ENCODE measurements at regions not wholly inside any gene's neighbourhood (a gene's known extent, or its start where the extent isn't known, plus 50 kb on each side); places are given as distances from the start of the nearest gene placed in this dataset.

- DNase-seq (ENCODE audit: low spot score) = no peak
Observed at GRCh38 chr10:10363217-10363616, 654.5 kb upstream of the CELF2 start.

- no peak for DNase-seq (ENCODE audit: low spot score)
Observed at GRCh38 chr10:10364902-10365301, 652.8 kb upstream of the CELF2 start.

DNA sequence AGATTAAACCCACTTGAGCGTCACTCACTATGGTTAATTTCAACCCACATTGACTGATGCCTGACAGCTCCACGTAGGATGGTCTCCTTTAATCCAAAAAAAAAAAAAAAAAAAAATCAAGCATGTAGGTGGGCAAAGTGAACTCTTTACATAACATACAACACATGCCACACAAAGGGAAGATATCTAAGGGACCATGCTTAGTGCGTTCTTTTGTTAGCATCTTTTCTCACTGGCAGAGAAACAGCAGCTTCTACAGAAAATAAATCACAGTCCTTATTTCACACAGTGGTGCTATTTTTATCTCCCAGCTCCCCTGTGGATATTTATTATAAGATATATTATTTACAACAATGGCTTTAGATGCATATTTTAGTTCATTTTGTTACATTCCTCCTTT is 652.0 kb upstream of the CELF2 start:
- no peak for DNase-seq (ENCODE audit: low spot score)

DNA sequence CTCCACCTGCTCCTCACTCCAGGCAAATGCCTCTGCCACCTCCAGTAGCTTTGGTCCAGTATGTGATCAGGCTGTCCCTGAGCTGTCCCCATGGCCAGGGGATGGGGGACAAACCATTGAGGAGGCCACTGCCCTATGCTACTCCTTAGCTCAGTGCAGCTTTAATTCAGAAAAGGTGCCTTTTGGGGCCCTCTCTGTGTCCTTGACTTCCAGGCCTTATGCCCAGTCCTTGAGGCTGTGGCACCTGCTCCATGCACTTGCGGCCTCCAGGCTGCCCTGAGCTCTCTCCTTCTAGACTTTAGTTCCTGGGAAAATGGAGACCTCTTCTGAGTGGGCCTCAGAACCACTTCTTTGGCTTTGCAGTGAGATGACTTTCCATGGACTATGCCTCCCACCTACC is 650.8 kb upstream of the CELF2 start:
- no peak for DNase-seq (ENCODE audit: low spot score)

DNA sequence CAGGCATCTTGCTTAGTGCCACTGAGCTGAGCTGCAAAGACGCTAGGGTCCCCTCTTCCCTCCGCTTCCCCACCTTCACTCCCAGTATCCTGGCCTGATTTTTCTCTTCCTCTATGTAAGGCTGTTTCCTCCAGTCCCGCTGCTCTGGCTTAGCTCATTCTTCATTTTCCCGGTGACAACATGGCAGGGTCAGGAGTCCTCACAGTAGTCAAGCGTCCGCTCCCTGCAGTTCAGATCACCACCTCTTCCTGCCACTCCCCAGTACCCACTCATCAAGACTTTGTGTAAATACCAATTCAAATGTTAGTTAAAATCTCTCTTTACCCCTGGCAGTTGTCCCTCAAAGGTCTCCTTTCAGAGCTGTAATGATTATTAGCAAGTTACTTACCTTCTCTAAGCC is 650.4 kb upstream of the CELF2 start:
- DNase-seq (ENCODE audit: low spot score) = no peak

- no peak for DNase-seq (ENCODE audit: low spot score)
Observed at GRCh38 chr10:10368951-10369576, 648.6 kb upstream of the CELF2 start.

DNA sequence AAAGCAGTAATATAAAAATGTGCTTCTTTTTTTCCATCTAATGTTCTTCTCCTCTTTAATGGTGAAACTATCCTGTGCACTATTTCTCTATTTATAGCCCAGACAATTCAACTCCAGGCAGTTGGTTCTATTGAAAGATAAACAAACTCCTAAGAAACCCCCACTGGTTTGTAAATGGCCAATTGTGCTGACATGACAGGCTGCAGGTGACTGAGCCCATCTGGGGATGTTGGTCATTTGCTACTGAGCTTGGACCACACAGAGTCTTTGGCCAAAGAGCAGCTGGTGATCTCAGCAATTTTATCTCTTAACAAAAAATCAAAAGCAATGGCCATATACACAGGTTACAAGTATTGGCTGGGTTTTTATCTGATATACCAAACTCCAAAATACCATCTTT is 631.8 kb upstream of the CELF2 start:
- no peak for DNase-seq (ENCODE audit: low spot score)

GRCh38 chr10:10389182-10389581 is 628.5 kb upstream of the CELF2 start:
- DNase-seq (ENCODE audit: low spot score) = no peak

DNA sequence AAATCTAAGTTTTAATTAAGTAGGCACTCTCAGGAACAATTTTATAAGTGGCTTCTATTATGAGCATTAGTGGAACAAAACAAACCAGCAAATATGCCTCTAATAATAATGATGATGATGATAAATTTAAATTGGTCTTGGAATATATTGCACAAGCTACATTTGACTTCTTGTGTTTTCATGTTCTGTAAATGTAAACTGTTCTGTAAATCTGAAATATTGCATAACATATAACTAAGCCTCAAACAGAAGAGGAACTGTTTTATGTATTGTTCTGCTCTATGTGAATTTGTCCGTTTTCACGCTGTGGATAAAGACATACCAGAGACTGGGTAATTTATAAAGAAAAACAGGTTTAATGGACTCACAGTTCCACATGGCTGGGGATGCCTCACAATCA is 625.2 kb upstream of the CELF2 start:
- DNase-seq (ENCODE audit: low spot score) = no peak

DNA sequence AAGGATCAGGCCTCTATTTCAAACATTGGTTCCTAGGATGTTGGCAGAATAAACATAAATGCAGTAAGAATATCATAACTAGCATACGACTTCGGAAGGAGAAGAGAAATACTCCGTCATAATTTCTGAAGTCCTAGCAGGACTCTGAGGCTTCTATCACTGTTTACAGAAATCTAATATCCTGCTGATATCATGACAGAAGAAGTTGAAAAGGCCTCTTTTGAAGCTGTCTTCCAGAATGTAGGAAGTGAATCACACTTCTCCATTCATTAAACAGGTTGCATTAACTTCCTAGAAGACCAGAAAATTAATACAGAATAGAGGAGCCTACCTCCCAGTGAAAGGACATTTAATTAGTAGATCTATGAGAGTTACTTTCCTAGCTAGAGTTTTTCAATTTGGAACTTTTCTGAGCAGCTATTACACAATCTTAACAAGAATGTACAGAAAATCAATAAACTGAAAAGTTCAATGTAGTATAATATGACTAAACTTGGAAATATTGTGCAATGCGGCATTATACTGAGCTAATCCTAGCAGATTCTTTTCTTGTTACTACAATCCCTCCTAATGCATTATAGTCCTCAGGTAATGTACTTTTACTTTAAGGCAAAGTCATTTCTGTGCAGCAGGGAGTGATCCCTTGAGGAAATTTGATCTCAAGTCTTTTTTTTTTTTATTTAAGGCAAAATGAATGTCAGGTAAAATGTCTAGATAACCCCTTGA is 622.6 kb upstream of the CELF2 start:
- no peak for DNase-seq (ENCODE audit: low spot score)

DNA sequence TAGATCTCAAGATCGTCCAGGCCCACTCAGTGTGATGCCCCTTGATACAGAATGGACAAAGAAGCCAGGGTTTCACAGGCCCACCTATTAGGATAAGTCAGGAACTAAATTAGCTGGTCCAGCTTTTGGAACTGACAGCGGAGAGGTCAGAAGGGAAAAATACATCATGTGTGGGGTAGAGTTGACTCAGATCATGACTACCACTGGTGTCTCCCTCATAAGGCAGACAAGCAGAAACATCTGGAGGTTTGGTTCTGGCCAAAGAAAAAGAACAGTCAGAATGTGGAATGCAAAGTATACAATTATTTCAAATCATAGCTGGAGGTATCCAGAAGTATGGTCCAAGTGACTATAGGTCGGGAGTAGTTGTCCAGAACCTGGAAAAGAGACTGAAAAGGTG is 621.1 kb upstream of the CELF2 start:
- DNase-seq (ENCODE audit: low spot score) = peak; percentile 28

- no peak for DNase-seq (ENCODE audit: low spot score)
Observed at GRCh38 chr10:10397906-10398305, 619.8 kb upstream of the CELF2 start.

DNA sequence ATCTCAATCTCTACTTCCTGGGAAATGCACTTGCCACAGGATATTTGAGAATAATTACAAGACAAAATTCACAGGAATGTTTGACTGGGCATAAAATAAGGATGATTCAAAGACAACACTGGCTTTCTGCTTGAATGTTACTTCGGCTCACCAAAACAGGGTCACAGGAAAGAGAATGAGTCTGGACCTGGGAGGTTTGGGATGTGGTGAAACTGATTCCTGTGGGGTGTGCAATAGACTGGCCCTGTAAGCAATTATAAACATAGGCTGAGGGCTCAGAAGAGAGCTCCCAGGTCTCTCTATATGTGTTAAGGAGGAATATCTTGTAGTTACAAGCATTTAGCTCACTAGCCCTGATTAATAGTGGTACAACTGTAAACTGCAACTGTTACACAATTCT is 613.9 kb upstream of the CELF2 start:
- peak; percentile 30 for DNase-seq (ENCODE audit: low spot score)

DNA sequence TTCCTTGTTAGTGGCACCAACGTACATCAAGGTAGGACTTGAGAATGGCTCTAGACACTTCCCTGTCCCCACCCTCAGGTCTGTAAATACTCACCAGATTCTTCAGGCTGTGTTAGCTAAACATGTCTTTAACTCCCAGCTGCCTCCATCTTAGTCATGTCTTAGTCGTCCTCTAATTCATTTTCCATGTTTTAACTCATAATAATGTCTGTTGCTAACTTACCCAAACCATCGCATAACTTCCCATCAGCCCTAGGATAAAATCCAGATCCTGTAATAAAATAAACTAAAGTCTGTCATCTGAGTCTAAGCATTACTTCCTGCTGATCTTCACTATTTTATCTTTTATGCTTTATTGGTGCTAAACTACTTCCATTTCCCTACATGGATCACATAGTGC is 600.0 kb upstream of the CELF2 start:
- DNase-seq (ENCODE audit: low spot score) = no peak

- no peak for DNase-seq (ENCODE audit: low spot score)
Observed at GRCh38 chr10:10418387-10418786, 599.3 kb upstream of the CELF2 start.

- no peak for DNase-seq (ENCODE audit: low spot score)
Observed at GRCh38 chr10:10421071-10421470, 596.6 kb upstream of the CELF2 start.

DNA sequence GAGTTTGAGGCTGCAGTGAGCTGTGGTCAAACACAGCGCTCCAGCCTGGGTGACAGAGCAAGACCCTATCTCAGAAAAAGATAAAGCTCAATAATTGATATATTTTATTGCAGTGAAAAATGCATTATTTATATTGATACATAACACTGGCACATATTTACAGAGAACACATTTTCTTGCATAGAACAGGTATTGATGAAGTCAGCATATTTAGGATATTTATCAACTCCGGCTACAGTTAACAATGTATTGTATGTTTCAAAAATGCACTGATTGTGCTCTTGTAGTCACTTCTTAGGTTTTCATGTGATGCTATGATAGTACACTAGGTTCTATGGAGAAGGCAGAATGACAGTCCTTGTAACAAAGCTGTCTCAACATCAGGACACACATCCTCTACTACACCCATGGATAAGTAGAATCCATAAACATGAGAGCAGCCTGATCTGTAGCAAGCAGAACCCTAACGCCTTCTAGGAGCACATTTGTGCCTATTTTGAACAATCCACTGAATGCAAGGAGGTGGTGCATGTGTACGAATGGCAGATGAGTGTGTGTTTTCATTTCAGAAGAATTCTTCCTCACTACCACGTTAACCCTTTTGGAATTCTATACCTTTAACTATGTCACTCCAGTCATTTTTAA is 586.1 kb upstream of the CELF2 start:
- no peak for DNase-seq (ENCODE audit: low spot score)

DNA sequence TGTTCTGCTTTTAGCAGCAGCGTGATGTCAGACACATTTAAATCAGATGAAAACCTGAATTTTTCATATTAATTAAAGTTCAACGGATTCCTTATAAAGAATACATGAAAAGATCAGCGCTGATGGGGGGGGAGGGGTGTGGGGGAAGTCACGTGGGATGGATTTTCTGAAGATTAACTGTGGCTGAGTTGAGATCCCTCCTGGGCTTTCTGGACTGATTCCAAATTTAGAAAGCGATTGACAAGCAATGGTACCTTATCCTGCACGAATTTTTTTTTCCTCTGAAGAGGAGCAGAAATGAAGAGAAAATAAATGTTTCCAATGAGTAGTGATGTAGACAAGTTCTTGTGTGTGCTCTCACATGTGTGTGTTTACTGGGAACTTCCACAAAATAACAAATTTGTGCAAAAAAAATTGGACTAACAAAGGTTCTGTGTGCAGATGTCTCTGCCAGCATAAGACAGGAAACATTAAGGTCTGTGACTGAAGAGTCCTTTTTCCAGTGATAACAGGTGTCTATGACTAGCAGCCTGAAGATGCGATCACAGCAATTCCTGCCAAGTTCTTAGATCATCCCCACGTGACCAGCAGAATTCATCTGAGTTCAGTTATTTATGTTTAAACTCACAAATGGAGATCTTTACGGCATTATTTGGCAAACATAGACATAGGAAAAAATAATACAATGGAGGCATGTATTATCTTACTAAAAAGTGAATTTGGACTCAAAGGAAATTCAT is 585.2 kb upstream of the CELF2 start:
- DNase-seq (ENCODE audit: low spot score) = no peak

GRCh38 chr10:10434312-10434711 is 583.4 kb upstream of the CELF2 start:
- no peak for DNase-seq (ENCODE audit: low spot score)

- no peak for DNase-seq (ENCODE audit: low spot score)
Observed at GRCh38 chr10:10437886-10438285, 579.8 kb upstream of the CELF2 start.

DNA sequence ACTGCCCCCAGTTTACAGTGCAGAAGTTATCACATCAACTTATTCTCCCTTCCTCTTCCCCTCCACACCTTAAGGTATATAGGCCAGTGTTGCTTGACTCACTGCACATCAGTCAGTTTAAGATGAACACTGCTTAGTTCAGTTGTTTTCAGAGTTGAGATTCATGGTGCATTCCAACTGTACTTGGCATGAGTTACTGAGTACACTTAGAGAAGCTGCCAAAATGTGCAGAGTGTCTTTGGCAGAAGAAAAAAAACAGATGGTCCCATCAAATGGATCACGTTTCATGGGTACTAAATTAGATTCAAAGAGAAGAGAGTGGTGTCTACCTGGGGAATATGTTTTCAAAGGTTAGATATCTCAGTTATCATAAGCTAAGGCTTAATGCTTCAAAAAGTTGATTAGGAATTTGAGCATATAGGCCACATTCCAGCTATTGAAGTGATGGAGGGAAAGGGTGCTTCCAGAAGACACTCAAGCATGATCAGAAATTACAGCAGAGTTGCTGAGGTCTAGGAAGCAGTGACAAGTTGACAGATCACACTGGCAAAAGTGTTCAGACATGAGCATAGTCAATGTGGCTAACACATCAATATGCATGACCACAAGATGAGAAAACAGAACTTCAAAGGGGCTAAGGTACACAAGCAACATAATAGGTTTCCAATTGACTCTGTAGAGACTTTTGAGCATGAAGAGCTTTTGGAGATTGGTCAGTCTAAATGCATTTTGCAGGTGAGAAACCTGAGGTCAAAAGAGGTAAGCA is 579.2 kb upstream of the CELF2 start:
- DNase-seq (ENCODE audit: low spot score) = no peak

GRCh38 chr10:10456856-10457255 is 560.8 kb upstream of the CELF2 start:
- no peak for DNase-seq (ENCODE audit: low spot score)

All from AG20443 (cell line).